Erythroblast (primary cell): ENCODE measurements at regions not wholly inside any gene's neighbourhood (a gene's known extent, or its start where the extent isn't known, plus 50 kb on each side); places are given as distances from the start of the nearest gene placed in this dataset.

Experiments
- GATA1 ChIP-seq: IDR thresholded peaks from 2 replicates; pipeline ENCODE4 v1.6.1; 2011; ENCODE audit warnings: low read depth, mild to moderate bottlenecking, control low read depth, low read length, moderate library complexity
- POLR2A ChIP-seq: IDR thresholded peaks from 2 replicates; pipeline ENCODE4 v1.6.1; 2011; ENCODE audit warnings: mild to moderate bottlenecking, low read length

DNA sequence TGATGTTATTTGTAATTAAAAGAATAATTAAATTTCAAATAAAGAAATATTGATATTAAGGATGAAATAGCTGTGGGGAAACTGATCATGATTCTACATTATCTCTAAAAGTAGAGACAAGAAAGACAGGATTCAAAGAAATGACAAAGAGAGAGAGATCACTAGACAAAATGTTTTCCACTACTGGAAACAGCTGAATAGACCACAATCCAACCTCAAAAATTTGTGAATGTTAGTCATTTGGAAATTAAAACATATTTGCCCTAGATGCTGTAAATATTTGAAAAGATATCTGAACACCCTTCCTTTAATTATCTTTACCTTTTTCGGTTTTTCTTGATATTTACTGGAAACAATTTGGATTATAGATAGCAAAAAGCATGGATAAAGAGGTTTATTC is 414.9 kb downstream of the CENPC start:
- TF ChIP-seq POLR2A = no peak
- no peak for TF ChIP-seq GATA1
